ENCODE measurements at regions not wholly inside any gene's neighbourhood (a gene's known extent, or its start where the extent isn't known, plus 50 kb on each side); places are given as distances from the start of the nearest gene placed in this dataset.

GRCh38 chr3:189049458-189050236 is 122.1 kb upstream of the TPRG1 start:
- peak; percentile 62 for DNase-seq

GRCh38 chr3:189053322-189053721 is 118.4 kb upstream of the TPRG1 start:
- no peak for DNase-seq

- DNase-seq = no peak
Observed at GRCh38 chr3:189056646-189057335, 115.0 kb upstream of the TPRG1 start.

- no peak for DNase-seq
Observed at GRCh38 chr3:189057369-189057768, 114.4 kb upstream of the TPRG1 start.

GRCh38 chr3:189058071-189058470 is 113.7 kb upstream of the TPRG1 start:
- DNase-seq = no peak

- no peak for DNase-seq
Observed at GRCh38 chr3:189070965-189071364, 100.8 kb upstream of the TPRG1 start.

- DNase-seq = peak; percentile 39
Observed at GRCh38 chr3:189071446-189071845, 100.3 kb upstream of the TPRG1 start.

GRCh38 chr3:189076449-189076848 is 95.3 kb upstream of the TPRG1 start:
- no peak for DNase-seq

GRCh38 chr3:189080745-189081144 is 91.0 kb upstream of the TPRG1 start:
- no peak for DNase-seq

GRCh38 chr3:189082666-189083427 is 88.9 kb upstream of the TPRG1 start:
- no peak for DNase-seq

GRCh38 chr3:189084620-189085019 is 87.2 kb upstream of the TPRG1 start:
- no peak for DNase-seq

GRCh38 chr3:189092547-189092946 is 79.2 kb upstream of the TPRG1 start:
- DNase-seq = no peak

- DNase-seq = no peak
Observed at GRCh38 chr3:189094539-189094938, 77.2 kb upstream of the TPRG1 start.

GRCh38 chr3:189096092-189096491 is 75.7 kb upstream of the TPRG1 start:
- no peak for DNase-seq

GRCh38 chr3:189099031-189099471 is 72.7 kb upstream of the TPRG1 start:
- no peak for DNase-seq

- no peak for DNase-seq
Observed at GRCh38 chr3:189099505-189100290, 72.1 kb upstream of the TPRG1 start.

GRCh38 chr3:189100866-189101265 is 70.9 kb upstream of the TPRG1 start:
- no peak for DNase-seq

GRCh38 chr3:189101594-189101993 is 70.2 kb upstream of the TPRG1 start:
- DNase-seq = no peak

GRCh38 chr3:189103208-189103607 is 68.6 kb upstream of the TPRG1 start:
- DNase-seq = no peak

GRCh38 chr3:189108067-189108466 is 63.7 kb upstream of the TPRG1 start:
- DNase-seq = no peak

- DNase-seq = no peak
Observed at GRCh38 chr3:189108735-189109134, 63.0 kb upstream of the TPRG1 start.

GRCh38 chr3:189109145-189109544 is 62.6 kb upstream of the TPRG1 start:
- DNase-seq = no peak

- DNase-seq = no peak
Observed at GRCh38 chr3:189117087-189117486, 54.7 kb upstream of the TPRG1 start.

Data from CD4-positive, alpha-beta T cell treated with Interleukin-4 for 4 hours (primary cell).